HCT116 (cell line): ENCODE measurements at regions not wholly inside any gene's neighbourhood (a gene's known extent, or its start where the extent isn't known, plus 50 kb on each side); places are given as distances from the start of the nearest gene placed in this dataset.

Source experiments
- ATAC-seq: fragments of 200-7000 bp; cut with Tn5 transposase; 2 replicates; pipeline ENCODE4 v1.9.1; 2020; ENCODE audit warnings: mild to moderate bottlenecking, moderate library complexity
- BruUV-seq: library from RNA; stranded (reverse); fragments of 400-500 nt; replicated peaks from 2 replicates; lab custom pipeline; 2021; lab: Mats Ljungman, UMichigan
- CTCF ChIA-PET: fragments of 300-600 bp; sonication (Branson Sonifier 250); formaldehyde crosslinking; loops from one replicate; lab custom pipeline; 2021; ENCODE audit warnings: antibody characterized with exemption; lab: Charles Lee
- POLR2A ChIA-PET: fragments of 300-600, 350-600 bp; sonication (Branson Sonifier 250); formaldehyde crosslinking; loops from one replicate; lab custom pipeline; 2021; ENCODE audit warnings: antibody characterized with exemption; lab: Charles Lee
- RAD21 ChIA-PET, 2 experiments: fragments of 300-600 bp; sonication (Branson Sonifier 250); formaldehyde crosslinking; loops; one replicate each; lab custom pipeline; 2023; ENCODE audit warnings: low total read pairs in 2 of 2; ENCODE audit not compliant: uncharacterized antibody in 2 of 2, unreplicated experiment in 2 of 2, low non-redundant PET in 1 of 2; lab: Charles Lee
- DNase-seq: peaks from one replicate; pipeline ENCODE4 v3.0.0-alpha.2; 2010; ENCODE audit warnings: low read depth, low spot score
- H2AFZ ChIP-seq: fragments of 200-600 bp; shearing (Covaris generic), sonication (generic); 2 replicates; pipeline ENCODE4 v1.6.1; 2017; ENCODE audit warnings: low read depth, mixed run types, mixed read lengths, antibody characterized with exemption, low read length; ENCODE audit not compliant: poor library complexity, severe bottlenecking
- H3K27ac ChIP-seq: 2 replicates; pipeline ENCODE4 v1.5.1; 2012; ENCODE audit warnings: low read depth, low read length
- H3K27me3 ChIP-seq: fragments of 200-600 bp; sonication (generic); 2 replicates; pipeline ENCODE4 v1.6.1; 2016; ENCODE audit warnings: mixed run types, low read length, mixed read lengths; ENCODE audit not compliant: insufficient read depth
- H3K36me3 ChIP-seq, 2 experiments: fragments of 200-500 bp in 1 of 2; fragments of 200-600 bp in 1 of 2; sonication (Bioruptor generic) in 1 of 2; sonication (generic) in 1 of 2; 2 replicates each; pipeline versions ENCODE4 v1.5.1 to v1.6.1; 2014 to 2016; ENCODE audit warnings: low read length in 2 of 2, inconsistent platforms in 1 of 2, mixed read lengths in 1 of 2, mixed run types in 1 of 2; ENCODE audit not compliant: insufficient read depth in 2 of 2, control insufficient read depth in 1 of 2
- H3K4me1 ChIP-seq, 2 experiments: fragments of 200-600 bp in 1 of 2; sonication (generic) in 1 of 2; 2 replicates each; pipeline versions ENCODE4 v1.5.1 to v1.6.1; 2012 to 2017; ENCODE audit warnings: low read length in 2 of 2, inconsistent platforms in 1 of 2, mild to moderate bottlenecking in 1 of 2, mixed read lengths in 1 of 2, mixed run types in 1 of 2, moderate library complexity in 1 of 2; ENCODE audit not compliant: insufficient read depth in 2 of 2, control insufficient read depth in 1 of 2
- H3K4me2 ChIP-seq: fragments of 200-600 bp; sonication (generic); 2 replicates; pipeline ENCODE4 v1.6.1; 2017; ENCODE audit warnings: mixed run types, low read length, mixed read lengths
- H3K4me3 ChIP-seq, 2 experiments: fragments of 200-600 bp in 1 of 2; sonication (generic) in 1 of 2; replicated peaks in 1 of 2; 2 replicates each; pipeline ENCODE4 v1.5.1; 2011 to 2016; ENCODE audit warnings: low read length in 2 of 2, control low read depth in 1 of 2, low read depth in 1 of 2, mild to moderate bottlenecking in 1 of 2, mixed read lengths in 1 of 2, mixed run types in 1 of 2
- H3K79me2 ChIP-seq: fragments of 200-600 bp; sonication (generic); 2 replicates; pipeline ENCODE4 v1.6.1; 2017; ENCODE audit warnings: mild to moderate bottlenecking, mixed run types, low read length, moderate library complexity, mixed read lengths; ENCODE audit not compliant: insufficient read depth
- H3K9ac ChIP-seq: fragments of 200-600 bp; sonication (generic); 2 replicates; pipeline ENCODE4 v1.6.1; 2016; ENCODE audit warnings: low read length, mixed read lengths
- H3K9me2 ChIP-seq: fragments of 200-600 bp; sonication (generic), shearing (Covaris generic); 2 replicates; pipeline ENCODE4 v1.6.1; 2017; ENCODE audit warnings: mixed run types, mild to moderate bottlenecking, moderate library complexity; ENCODE audit not compliant: insufficient read depth
- H3K9me3 ChIP-seq, 2 experiments: fragments of 200-500 bp in 1 of 2; fragments of 200-600 bp in 1 of 2; sonication (Bioruptor generic) in 1 of 2; sonication (generic) in 1 of 2; 2 replicates each; pipeline ENCODE4 v1.6.1; 2014 to 2017; ENCODE audit warnings: low read length in 2 of 2, mixed read lengths in 2 of 2, inconsistent platforms in 1 of 2, low read depth in 1 of 2, mild to moderate bottlenecking in 1 of 2, mixed run types in 1 of 2, moderate library complexity in 1 of 2; ENCODE audit not compliant: control insufficient read depth in 1 of 2, insufficient read depth in 1 of 2
- H4K20me1 ChIP-seq: fragments of 200-600 bp; sonication (generic), shearing (Covaris generic); 2 replicates; pipeline ENCODE4 v1.6.1; 2017; ENCODE audit warnings: mixed run types, mild to moderate bottlenecking, moderate library complexity; ENCODE audit not compliant: insufficient read depth
- CBX3 ChIP-seq: IDR thresholded peaks from 2 replicates; pipeline ENCODE4 v1.6.1; 2012; ENCODE audit warnings: low read depth
- CEBPB ChIP-seq: IDR thresholded peaks from 2 replicates; pipeline ENCODE4 v1.6.1; 2012; ENCODE audit warnings: low read depth
- CTCF ChIP-seq, 3 experiments: fragments of 200-600 bp in 1 of 3; sonication (generic) in 1 of 3; IDR thresholded peaks in 2 of 3; conservative IDR thresholded peaks in 1 of 3; 2 replicates each; pipeline ENCODE4 v1.5.1; 2012 to 2017; ENCODE audit warnings: low read depth in 2 of 3, low read length in 2 of 3, antibody characterized with exemption in 1 of 3, borderline replicate concordance in 1 of 3, control low read depth in 1 of 3, mild to moderate bottlenecking in 1 of 3, mixed read lengths in 1 of 3, mixed run types in 1 of 3, moderate library complexity in 1 of 3; ENCODE audit not compliant: insufficient read depth in 1 of 3
- EZH2 ChIP-seq: fragments of 200-600 bp; sonication (generic); IDR thresholded peaks from 2 replicates; pipeline ENCODE4 v1.6.1; 2017; ENCODE audit warnings: antibody characterized with exemption, mixed run types
- FOSL1 ChIP-seq: IDR thresholded peaks from 2 replicates; pipeline ENCODE4 v1.6.1; 2012; ENCODE audit warnings: low read depth
- JUND ChIP-seq: IDR thresholded peaks from 2 replicates; pipeline ENCODE4 v1.6.1; 2012
- MAX ChIP-seq: IDR thresholded peaks from 2 replicates; pipeline ENCODE4 v1.6.1; 2012
- POLR2A ChIP-seq: IDR thresholded peaks from 2 replicates; pipeline ENCODE4 v1.7.0; 2011; ENCODE audit warnings: borderline replicate concordance; ENCODE audit not compliant: insufficient read depth, insufficient read length; ENCODE audit errors: extremely low read depth
- REST ChIP-seq: IDR thresholded peaks from 2 replicates; pipeline ENCODE4 v1.6.1; 2012; ENCODE audit warnings: low read depth
- SP1 ChIP-seq: IDR thresholded peaks from 2 replicates; pipeline ENCODE4 v1.6.1; 2012; ENCODE audit warnings: low read depth
- SRF ChIP-seq: IDR thresholded peaks from 2 replicates; pipeline ENCODE4 v1.6.1; 2012; ENCODE audit warnings: low read depth
- YY1 ChIP-seq: IDR thresholded peaks from 2 replicates; pipeline ENCODE4 v1.6.1; 2011; ENCODE audit warnings: low read length, low read depth, moderate library complexity, mild to moderate bottlenecking; ENCODE audit not compliant: insufficient replicate concordance; ENCODE audit errors: extremely low read depth
- ZBTB33 ChIP-seq: IDR thresholded peaks from 2 replicates; pipeline ENCODE4 v1.6.1; 2011; ENCODE audit warnings: mild to moderate bottlenecking, low read length, moderate library complexity; ENCODE audit not compliant: insufficient replicate concordance; ENCODE audit errors: extremely low read depth
- ZFX ChIP-seq: fragments of 450-650 bp; IDR thresholded peaks from 2 replicates; pipeline ENCODE4 v1.6.1; 2017
- intact Hi-C: fragments of 100-400 bp; cut with micrococcal nuclease; formaldehyde crosslinking; loops from 2 replicates; pipeline ENCODE4 v1.10.0; 2022

GRCh38 chr4:120400441-120400840 is 333.8 kb upstream of the MAD2L1 start:
- TF ChIP-seq ZFX (no peak), JUND (no peak), SP1 (no peak), ZBTB33 (no peak), EZH2 (no peak), YY1 (no peak), FOSL1 (no peak), CBX3 (no peak), CTCF (IDR thresholded peaks at IDR 0.05 in 2 of 3, conservative IDR thresholded peaks at IDR 0.05 in 1 of 3; ENCODE audit: borderline replicate concordance in 1 of 3, insufficient read depth in 1 of 3, low read depth in 2 of 3, low read length in 2 of 3) (no peak), REST (no peak), POLR2A (no peak), MAX (no peak), CEBPB (no peak), SRF (no peak)
- ATAC-seq (no peak), DNase-seq (no peak)
- H4K20me1 ChIP-seq, result no peaks in the 10 kb centered on the region
- no TSS peak for BruUV-seq
- no peaks in the 10 kb centered on the region for H3K9me2 ChIP-seq
- H3K79me2 ChIP-seq, result no peaks in the 10 kb centered on the region
- intact Hi-C loops, result no loop called here
- CTCF ChIA-PET, result no interaction called here
- no peaks in the 10 kb centered on the region for H3K36me3 ChIP-seq
- no peak overlapping the region for H3K27ac ChIP-seq
- POLR2A ChIA-PET, result no interaction called here
- RAD21 ChIA-PET, result no interaction called here
- no peaks in the 10 kb centered on the region for H3K9me3 ChIP-seq
- H2AFZ ChIP-seq, result no peak overlapping the region
- H3K27me3 ChIP-seq, result no peaks in the 10 kb centered on the region
- no peak overlapping the region for H3K4me2 ChIP-seq
- H3K9ac ChIP-seq, result no peak overlapping the region
- no peak overlapping the region for H3K4me3 ChIP-seq
- H3K4me1 ChIP-seq, result no peaks in the 10 kb centered on the region
